ENCODE measurements at regions not wholly inside any gene's neighbourhood (a gene's known extent, or its start where the extent isn't known, plus 50 kb on each side); places are given as distances from the start of the nearest gene placed in this dataset.

DNA sequence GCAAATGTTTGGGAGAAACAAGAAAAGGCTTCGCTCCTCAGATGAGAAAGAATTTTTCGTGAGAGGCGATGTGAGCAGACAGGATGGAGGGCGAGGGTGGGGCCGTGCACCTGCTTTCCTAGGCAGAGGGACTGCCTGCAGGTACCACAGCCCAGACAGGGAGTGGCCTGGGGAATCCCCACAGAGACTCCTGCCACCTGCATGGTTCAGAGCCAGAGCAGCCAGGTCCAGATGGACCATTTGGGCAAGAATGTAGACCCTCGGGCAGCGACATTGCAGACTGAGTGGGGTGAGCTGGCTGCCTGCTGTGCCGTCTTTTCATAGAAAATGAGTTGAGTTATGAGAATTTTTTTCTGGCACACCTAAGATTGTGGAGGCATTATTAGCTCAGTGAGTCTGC is 216.8 kb downstream of the SNX10 start:
- no peaks in the 10 kb centered on the region for H3K27me3 ChIP-seq (ENCODE audit: insufficient read depth, insufficient read length)
- no peak overlapping the region for H3K4me3 ChIP-seq (ENCODE audit: insufficient read length, low read depth)
- no peak for DNase-seq (ENCODE audit: low read depth, low spot score)
- no peak for TF ChIP-seq YY1 (IDR thresholded peaks at IDR 0.05; ENCODE audit: insufficient read depth, insufficient read length)
- H3K9me3 ChIP-seq (ENCODE audit: insufficient read depth, low read length): no peaks in the 10 kb centered on the region
- no peaks in the 10 kb centered on the region for H3K36me3 ChIP-seq (ENCODE audit: insufficient read depth, insufficient read length, low read length)
- H3K4me1 ChIP-seq (ENCODE audit: insufficient read depth, insufficient read length): no peaks in the 10 kb centered on the region
- no peak overlapping the region for H3K9ac ChIP-seq (ENCODE audit: insufficient read length, low read depth)

DNA sequence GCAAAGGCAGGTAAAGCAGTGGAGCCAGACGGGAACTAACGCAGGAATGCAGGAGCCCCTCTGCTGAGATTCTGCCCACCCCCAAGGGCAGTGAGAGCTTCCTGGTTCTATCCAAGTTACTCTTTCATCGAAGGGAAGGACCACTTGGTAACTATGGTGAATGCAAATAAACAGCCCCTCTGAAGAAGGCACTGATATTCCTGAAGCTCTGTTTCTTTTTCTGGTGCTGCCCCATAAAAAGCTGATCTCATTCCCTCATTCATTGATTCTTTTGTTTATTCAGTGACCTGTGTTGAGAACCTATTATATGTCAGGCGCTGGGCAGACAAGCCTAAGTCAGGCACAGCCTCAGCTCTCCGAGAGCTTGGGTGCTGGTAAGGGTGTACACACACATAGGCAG is 217.3 kb downstream of the SNX10 start:
- peak; percentile 75 for DNase-seq (ENCODE audit: low read depth, low spot score)
- no peaks in the 10 kb centered on the region for H3K27me3 ChIP-seq (ENCODE audit: insufficient read depth, insufficient read length)

DNA sequence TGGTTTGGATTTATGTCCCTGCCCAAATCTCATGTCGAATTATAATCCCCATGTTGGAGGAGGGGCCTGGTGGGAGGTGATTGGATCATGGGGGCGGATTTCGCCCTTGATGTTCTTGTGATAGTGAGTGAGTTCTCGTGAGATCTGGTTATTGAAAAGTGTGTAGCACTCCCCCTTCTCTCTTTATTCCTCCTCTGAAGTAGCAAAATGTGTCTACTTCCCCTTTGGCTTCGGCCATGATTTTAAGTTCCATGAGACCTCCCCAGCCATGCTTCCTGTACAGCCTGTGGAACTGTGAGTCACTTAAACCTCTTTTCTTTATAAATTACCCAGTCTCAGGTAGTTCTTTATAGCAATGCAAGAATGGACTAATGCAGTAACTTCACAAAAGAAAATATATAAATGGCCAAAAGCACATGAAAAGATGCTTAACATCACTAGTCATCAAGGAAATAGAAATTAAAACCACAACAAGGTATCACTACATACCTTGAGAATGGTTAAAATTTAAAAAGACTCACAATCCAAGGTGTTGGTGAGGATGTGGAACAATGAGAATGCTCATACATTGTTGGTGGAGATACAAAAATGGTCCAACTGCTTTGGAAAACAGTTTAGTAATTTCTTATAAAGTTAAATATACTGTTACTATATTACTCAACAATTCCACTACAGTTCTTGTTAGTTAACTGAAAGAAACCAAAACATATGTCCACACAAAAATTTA is 218.7 kb downstream of the SNX10 start:
- Histone ChIP-seq H3K9ac (ENCODE audit: insufficient read length, low read depth) (no peak overlapping the region), H3K36me3 (ENCODE audit: insufficient read depth, insufficient read length, low read length) (no peaks in the 10 kb centered on the region), H3K4me3 (ENCODE audit: insufficient read length, low read depth) (no peak overlapping the region), H3K27me3 (ENCODE audit: insufficient read depth, insufficient read length) (no peaks in the 10 kb centered on the region), H3K4me1 (ENCODE audit: insufficient read depth, insufficient read length) (no peaks in the 10 kb centered on the region), H3K9me3 (ENCODE audit: insufficient read depth, low read length) (no peaks in the 10 kb centered on the region)
- no peak for DNase-seq (ENCODE audit: low read depth, low spot score)
- TF ChIP-seq ZNF274 (IDR thresholded peaks at IDR 0.05; ENCODE audit: low read depth, low read length) (no peak), YY1 (IDR thresholded peaks at IDR 0.05; ENCODE audit: insufficient read depth, insufficient read length) (no peak), SUZ12 (IDR thresholded peaks at IDR 0.05; ENCODE audit: extremely low read depth, insufficient read depth, insufficient read length) (no peak)

More for the DNA sequence above, 217.3 kb downstream of the SNX10 start:
- H3K9me3 ChIP-seq (ENCODE audit: insufficient read depth, low read length): no peaks in the 10 kb centered on the region
- no peak overlapping the region for H3K4me3 ChIP-seq (ENCODE audit: insufficient read length, low read depth)
- H3K4me1 ChIP-seq (ENCODE audit: insufficient read depth, insufficient read length): no peaks in the 10 kb centered on the region
- no peak for TF ChIP-seq SUZ12 (IDR thresholded peaks at IDR 0.05; ENCODE audit: extremely low read depth, insufficient read depth, insufficient read length)
- TF ChIP-seq ZNF274 (IDR thresholded peaks at IDR 0.05; ENCODE audit: low read depth, low read length): no peak
- no peak for TF ChIP-seq YY1 (IDR thresholded peaks at IDR 0.05; ENCODE audit: insufficient read depth, insufficient read length)
- H3K9ac ChIP-seq (ENCODE audit: insufficient read length, low read depth): no peak overlapping the region
- no peaks in the 10 kb centered on the region for H3K36me3 ChIP-seq (ENCODE audit: insufficient read depth, insufficient read length, low read length)

DNA sequence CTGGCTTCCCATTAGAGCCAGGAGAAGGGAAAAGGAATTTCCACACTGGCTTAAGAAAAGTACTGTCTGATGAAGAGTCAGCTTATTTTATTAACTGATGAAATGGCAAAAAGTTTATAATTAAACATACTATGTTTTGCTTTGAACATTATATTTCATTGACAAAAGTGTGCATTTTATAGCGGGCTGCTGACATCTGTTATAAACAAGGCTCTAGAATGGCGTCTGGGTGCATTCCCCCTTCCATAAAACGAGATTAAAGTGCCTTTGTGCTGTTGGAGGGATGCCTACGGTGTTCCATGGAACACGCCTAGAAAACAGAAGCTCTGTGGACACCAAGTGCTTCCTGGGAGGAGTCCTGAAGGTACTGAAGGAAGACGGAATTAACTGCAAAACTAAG is 220.2 kb downstream of the SNX10 start:
- no peak overlapping the region for H3K9ac ChIP-seq (ENCODE audit: insufficient read length, low read depth)
- H3K27me3 ChIP-seq (ENCODE audit: insufficient read depth, insufficient read length): no peaks in the 10 kb centered on the region
- no peaks in the 10 kb centered on the region for H3K36me3 ChIP-seq (ENCODE audit: insufficient read depth, insufficient read length, low read length)
- no peaks in the 10 kb centered on the region for H3K4me1 ChIP-seq (ENCODE audit: insufficient read depth, insufficient read length)
- H3K4me3 ChIP-seq (ENCODE audit: insufficient read length, low read depth): no peak overlapping the region
- no peaks in the 10 kb centered on the region for H3K9me3 ChIP-seq (ENCODE audit: insufficient read depth, low read length)
- TF ChIP-seq YY1 (IDR thresholded peaks at IDR 0.05; ENCODE audit: insufficient read depth, insufficient read length) (no peak), SUZ12 (IDR thresholded peaks at IDR 0.05; ENCODE audit: extremely low read depth, insufficient read depth, insufficient read length) (no peak), ZNF274 (IDR thresholded peaks at IDR 0.05; ENCODE audit: low read depth, low read length) (no peak)
- DNase-seq (ENCODE audit: low read depth, low spot score): no peak

DNA sequence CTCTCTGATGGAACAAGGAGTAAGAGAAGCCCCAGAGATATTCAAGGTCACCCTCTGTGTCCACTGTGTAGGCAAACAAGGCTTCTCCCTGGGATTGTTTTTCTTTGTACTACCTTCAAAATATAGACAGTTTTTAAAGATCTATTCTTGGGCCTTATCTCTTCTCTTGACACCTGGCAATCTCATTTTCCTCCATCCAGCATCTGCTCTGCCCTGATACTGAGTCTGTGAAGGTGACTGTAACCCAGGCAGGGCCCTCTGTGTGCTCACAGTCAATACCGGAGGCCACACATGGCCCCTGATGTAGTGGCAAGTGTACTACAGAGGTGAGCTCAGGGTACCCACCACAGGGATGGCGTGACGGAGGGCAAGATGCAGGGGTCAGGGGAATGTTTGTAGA is 221.1 kb downstream of the SNX10 start:
- Histone ChIP-seq H3K27me3 (ENCODE audit: insufficient read depth, insufficient read length) (no peaks in the 10 kb centered on the region), H3K9ac (ENCODE audit: insufficient read length, low read depth) (no peak overlapping the region), H3K9me3 (ENCODE audit: insufficient read depth, low read length) (no peaks in the 10 kb centered on the region), H3K4me3 (ENCODE audit: insufficient read length, low read depth) (no peak overlapping the region), H3K4me1 (ENCODE audit: insufficient read depth, insufficient read length) (no peaks in the 10 kb centered on the region), H3K36me3 (ENCODE audit: insufficient read depth, insufficient read length, low read length) (no peaks in the 10 kb centered on the region)
- TF ChIP-seq SUZ12 (IDR thresholded peaks at IDR 0.05; ENCODE audit: extremely low read depth, insufficient read depth, insufficient read length): no peak
- no peak for DNase-seq (ENCODE audit: low read depth, low spot score)

DNA sequence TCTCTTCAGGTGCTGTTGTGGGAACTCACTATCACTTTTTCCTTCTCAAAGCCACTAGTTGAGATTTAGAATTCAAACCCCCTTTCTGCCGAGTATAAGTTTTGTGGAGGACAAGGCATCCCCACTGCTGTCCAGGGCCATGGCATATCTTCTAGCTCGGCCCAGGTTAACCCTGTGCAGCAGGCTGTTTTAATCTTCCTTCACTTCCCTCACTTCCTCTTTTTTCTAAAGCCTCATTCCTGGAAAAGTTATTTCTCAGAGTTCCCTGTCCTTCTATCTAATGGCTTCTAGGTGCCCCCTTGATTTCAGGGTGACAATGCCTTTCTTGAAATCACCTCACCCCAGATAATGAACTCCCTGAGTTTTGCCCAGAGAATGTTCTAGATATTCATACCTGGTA is 222.3 kb downstream of the SNX10 start:
- Histone ChIP-seq H3K4me3 (ENCODE audit: insufficient read length, low read depth) (no peak overlapping the region), H3K36me3 (ENCODE audit: insufficient read depth, insufficient read length, low read length) (no peaks in the 10 kb centered on the region), H3K9ac (ENCODE audit: insufficient read length, low read depth) (no peak overlapping the region), H3K27me3 (ENCODE audit: insufficient read depth, insufficient read length) (no peaks in the 10 kb centered on the region), H3K4me1 (ENCODE audit: insufficient read depth, insufficient read length) (no peaks in the 10 kb centered on the region), H3K9me3 (ENCODE audit: insufficient read depth, low read length) (no peaks in the 10 kb centered on the region)
- DNase-seq (ENCODE audit: low read depth, low spot score): no peak
- TF ChIP-seq YY1 (IDR thresholded peaks at IDR 0.05; ENCODE audit: insufficient read depth, insufficient read length) (no peak), SUZ12 (IDR thresholded peaks at IDR 0.05; ENCODE audit: extremely low read depth, insufficient read depth, insufficient read length) (no peak), ZNF274 (IDR thresholded peaks at IDR 0.05; ENCODE audit: low read depth, low read length) (no peak)

DNA sequence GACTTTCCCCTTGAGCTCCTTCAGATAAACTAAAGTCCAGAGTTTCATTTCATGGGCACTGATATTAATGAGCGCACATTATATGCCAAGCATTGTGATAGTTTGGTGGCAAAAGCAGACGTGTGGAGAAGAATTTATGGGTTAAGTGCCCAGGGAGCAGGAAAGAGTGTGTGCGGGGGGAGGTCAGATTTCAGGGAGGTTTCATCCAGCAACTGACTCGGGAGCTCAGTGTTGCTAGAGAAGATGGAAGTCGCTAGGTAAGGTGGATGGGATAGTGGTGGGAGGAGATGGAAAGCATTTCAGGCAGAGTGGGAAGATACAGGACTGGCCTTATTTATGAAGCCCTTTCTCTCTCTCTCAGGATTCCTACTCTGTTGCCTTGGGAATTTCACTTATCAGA is 223.0 kb downstream of the SNX10 start:
- DNase-seq (ENCODE audit: low read depth, low spot score): no peak
- Histone ChIP-seq H3K9ac (ENCODE audit: insufficient read length, low read depth) (no peak overlapping the region), H3K4me1 (ENCODE audit: insufficient read depth, insufficient read length) (no peaks in the 10 kb centered on the region)

More for the DNA sequence above, 223.0 kb downstream of the SNX10 start:
- TF ChIP-seq YY1 (IDR thresholded peaks at IDR 0.05; ENCODE audit: insufficient read depth, insufficient read length): no peak
- Histone ChIP-seq H3K27me3 (ENCODE audit: insufficient read depth, insufficient read length) (no peaks in the 10 kb centered on the region), H3K4me3 (ENCODE audit: insufficient read length, low read depth) (no peak overlapping the region), H3K9me3 (ENCODE audit: insufficient read depth, low read length) (no peaks in the 10 kb centered on the region), H3K36me3 (ENCODE audit: insufficient read depth, insufficient read length, low read length) (no peaks in the 10 kb centered on the region)
